OCI-LY1 (cell line): ENCODE measurements at regions not wholly inside any gene's neighbourhood (a gene's known extent, or its start where the extent isn't known, plus 50 kb on each side); places are given as distances from the start of the nearest gene placed in this dataset.

Experiments used
- EZH2 ChIP-seq: fragments of 200-600 bp; sonication (generic), shearing (Covaris generic); IDR thresholded peaks from 2 replicates; pipeline ENCODE4 v1.8.0; 2017; ENCODE audit warnings: borderline replicate concordance, mixed run types, mild to moderate bottlenecking, antibody characterized with exemption, low read length, moderate library complexity, mixed read lengths
- TF ChIP-seq, protein P1 (sequence below): fragments of 200-600 bp; sonication (generic), shearing (Covaris generic); IDR thresholded peaks from 2 replicates; pipeline ENCODE4 v1.5.1; 2017; ENCODE audit warnings: mild to moderate bottlenecking, antibody characterized with exemption, low read length, moderate library complexity, mixed read lengths

DNA sequence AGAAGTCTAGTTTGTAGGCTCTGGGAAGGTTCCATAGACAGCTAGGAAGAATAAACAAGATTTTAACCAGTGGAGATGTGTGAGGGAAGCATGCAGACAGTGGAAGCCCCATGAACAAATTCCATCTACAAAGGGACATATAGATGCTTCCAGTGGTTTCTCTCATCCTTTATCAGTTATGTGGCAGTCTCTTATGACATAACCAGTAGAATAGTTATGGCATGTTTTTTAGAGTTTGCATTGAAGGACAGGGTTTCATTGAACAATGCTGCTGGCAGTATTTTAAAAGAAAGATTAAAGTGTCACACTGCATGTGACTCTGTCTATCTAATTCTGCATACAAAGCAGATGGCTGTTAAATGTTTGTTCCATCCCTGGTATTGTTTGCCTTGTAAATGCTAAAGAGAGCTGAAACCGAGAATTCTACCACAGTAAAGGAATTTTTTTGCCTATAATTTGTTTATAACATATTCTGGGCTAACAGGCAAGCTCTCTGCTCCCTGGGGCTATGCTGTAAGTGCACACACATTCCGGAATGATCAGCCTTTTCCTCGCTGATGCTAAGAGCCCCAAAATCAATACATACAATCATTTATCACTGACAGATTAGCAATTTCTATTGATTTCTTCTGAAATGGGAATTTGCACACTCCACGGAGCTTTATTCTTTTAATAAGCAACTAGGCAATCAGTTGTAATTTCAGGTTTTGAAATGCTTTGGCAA lies 76.8 kb upstream of the PELI1 start:
- no peak for TF ChIP-seq EZH2
- TF ChIP-seq, protein P1, sequence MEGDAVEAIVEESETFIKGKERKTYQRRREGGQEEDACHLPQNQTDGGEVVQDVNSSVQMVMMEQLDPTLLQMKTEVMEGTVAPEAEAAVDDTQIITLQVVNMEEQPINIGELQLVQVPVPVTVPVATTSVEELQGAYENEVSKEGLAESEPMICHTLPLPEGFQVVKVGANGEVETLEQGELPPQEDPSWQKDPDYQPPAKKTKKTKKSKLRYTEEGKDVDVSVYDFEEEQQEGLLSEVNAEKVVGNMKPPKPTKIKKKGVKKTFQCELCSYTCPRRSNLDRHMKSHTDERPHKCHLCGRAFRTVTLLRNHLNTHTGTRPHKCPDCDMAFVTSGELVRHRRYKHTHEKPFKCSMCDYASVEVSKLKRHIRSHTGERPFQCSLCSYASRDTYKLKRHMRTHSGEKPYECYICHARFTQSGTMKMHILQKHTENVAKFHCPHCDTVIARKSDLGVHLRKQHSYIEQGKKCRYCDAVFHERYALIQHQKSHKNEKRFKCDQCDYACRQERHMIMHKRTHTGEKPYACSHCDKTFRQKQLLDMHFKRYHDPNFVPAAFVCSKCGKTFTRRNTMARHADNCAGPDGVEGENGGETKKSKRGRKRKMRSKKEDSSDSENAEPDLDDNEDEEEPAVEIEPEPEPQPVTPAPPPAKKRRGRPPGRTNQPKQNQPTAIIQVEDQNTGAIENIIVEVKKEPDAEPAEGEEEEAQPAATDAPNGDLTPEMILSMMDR: no peak
